Prostate gland (tissue), 2 donors: ENCODE measurements at regions not wholly inside any gene's neighbourhood (a gene's known extent, or its start where the extent isn't known, plus 50 kb on each side); places are given as distances from the start of the nearest gene placed in this dataset.

Source experiments
- POLR2A ChIP-seq: fragments of 450-650 bp; IDR thresholded peaks from one replicate; pipeline ENCODE4 v1.6.1; 2016; ENCODE audit warnings: antibody characterized with exemption, mild to moderate bottlenecking
- POLR2AphosphoS5 ChIP-seq: sonication (generic); formaldehyde crosslinking; IDR thresholded peaks from one replicate; pipeline ENCODE4 v1.6.1; 2017; ENCODE audit warnings: antibody characterized with exemption
- TF ChIP-seq, protein P1 (sequence below), 4 experiments: fragments of 200-600 bp in 2 of 4; fragments of 450-650 bp in 2 of 4; sonication (generic) in 2 of 4; IDR thresholded peaks; 1 replicate in 3 of 4; 2 replicates in 1 of 4; pipeline ENCODE4 v1.5.1; 2016 to 2019; ENCODE audit warnings: antibody characterized with exemption in 4 of 4, mild to moderate bottlenecking in 2 of 4, moderate library complexity in 2 of 4

DNA sequence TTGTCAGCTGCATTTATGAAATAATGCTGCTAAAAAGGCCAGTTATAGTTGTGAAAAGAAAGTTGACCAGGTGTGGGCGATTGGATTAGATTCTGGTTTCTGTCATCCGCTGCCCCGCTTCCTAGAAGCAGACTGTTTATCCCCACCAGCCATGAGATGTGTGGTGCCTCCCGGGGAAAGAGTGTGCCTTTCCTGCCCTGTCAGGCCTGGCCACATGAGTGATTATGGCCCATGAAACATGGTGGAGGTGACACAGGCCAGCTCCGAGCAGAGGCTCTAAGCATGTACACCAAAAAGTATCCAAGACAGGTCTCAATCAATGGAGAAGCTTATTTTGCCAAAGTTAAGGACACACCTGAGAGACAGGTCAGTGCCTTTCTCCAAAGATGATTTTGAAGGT is 85.4 kb upstream of the ABHD2 start:
- TF ChIP-seq, protein P1, sequence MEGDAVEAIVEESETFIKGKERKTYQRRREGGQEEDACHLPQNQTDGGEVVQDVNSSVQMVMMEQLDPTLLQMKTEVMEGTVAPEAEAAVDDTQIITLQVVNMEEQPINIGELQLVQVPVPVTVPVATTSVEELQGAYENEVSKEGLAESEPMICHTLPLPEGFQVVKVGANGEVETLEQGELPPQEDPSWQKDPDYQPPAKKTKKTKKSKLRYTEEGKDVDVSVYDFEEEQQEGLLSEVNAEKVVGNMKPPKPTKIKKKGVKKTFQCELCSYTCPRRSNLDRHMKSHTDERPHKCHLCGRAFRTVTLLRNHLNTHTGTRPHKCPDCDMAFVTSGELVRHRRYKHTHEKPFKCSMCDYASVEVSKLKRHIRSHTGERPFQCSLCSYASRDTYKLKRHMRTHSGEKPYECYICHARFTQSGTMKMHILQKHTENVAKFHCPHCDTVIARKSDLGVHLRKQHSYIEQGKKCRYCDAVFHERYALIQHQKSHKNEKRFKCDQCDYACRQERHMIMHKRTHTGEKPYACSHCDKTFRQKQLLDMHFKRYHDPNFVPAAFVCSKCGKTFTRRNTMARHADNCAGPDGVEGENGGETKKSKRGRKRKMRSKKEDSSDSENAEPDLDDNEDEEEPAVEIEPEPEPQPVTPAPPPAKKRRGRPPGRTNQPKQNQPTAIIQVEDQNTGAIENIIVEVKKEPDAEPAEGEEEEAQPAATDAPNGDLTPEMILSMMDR (IDR thresholded peaks at IDR 0.05), result no peak
- TF ChIP-seq POLR2A (no peak), POLR2AphosphoS5 (no peak)
